Panc1 (cell line): ENCODE measurements at regions not wholly inside any gene's neighbourhood (a gene's known extent, or its start where the extent isn't known, plus 50 kb on each side); places are given as distances from the start of the nearest gene placed in this dataset.

Experiments used
- ATAC-seq: fragments of 200-7000 bp; cut with Tn5 transposase; 2 replicates; pipeline ENCODE4 v1.9.1; 2020; ENCODE audit warnings: mild to moderate bottlenecking, moderate library complexity
- BruUV-seq: library from RNA; stranded (reverse); fragments of 400-500 nt; replicated peaks from 2 replicates; lab custom pipeline; 2021; lab: Mats Ljungman, UMichigan
- CTCF ChIA-PET: fragments of 300-600 bp; sonication (Branson Sonifier 250); formaldehyde crosslinking; loops from one replicate; lab custom pipeline; 2022; ENCODE audit warnings: antibody characterized with exemption; lab: Charles Lee
- POLR2A ChIA-PET: fragments of 300-600 bp; sonication (Branson Sonifier 250); formaldehyde crosslinking; loops from one replicate; lab custom pipeline; 2022; ENCODE audit warnings: antibody characterized with exemption; lab: Charles Lee
- DNase-seq: peaks from one replicate; pipeline ENCODE4 v3.0.0-alpha.2; 2010; ENCODE audit warnings: low read depth, low spot score
- H3K27ac ChIP-seq: 2 replicates; pipeline ENCODE4 v1.5.1; 2011; ENCODE audit warnings: mild to moderate bottlenecking, low read length, inconsistent platforms
- H3K27me3 ChIP-seq: fragments of 200-500 bp; sonication (Bioruptor generic); 2 replicates; pipeline ENCODE4 v1.6.0; 2014; ENCODE audit warnings: low read length, inconsistent platforms; ENCODE audit not compliant: control insufficient read depth, insufficient read depth
- H3K36me3 ChIP-seq: fragments of 200-500 bp; sonication (Bioruptor generic); 2 replicates; pipeline ENCODE4 v1.5.1; 2014; ENCODE audit warnings: inconsistent platforms, mild to moderate bottlenecking, low read length, moderate library complexity; ENCODE audit not compliant: control insufficient read depth, insufficient read depth
- H3K4me1 ChIP-seq: 2 replicates; pipeline ENCODE4 v1.5.1; 2011; ENCODE audit warnings: inconsistent platforms, mild to moderate bottlenecking, low read length, moderate library complexity; ENCODE audit not compliant: control insufficient read depth, insufficient read depth
- H3K4me3 ChIP-seq, 2 experiments: 2 replicates each; pipeline ENCODE4 v1.5.1; 2011 to 2012; ENCODE audit warnings: low read depth in 2 of 2, low read length in 2 of 2, mild to moderate bottlenecking in 2 of 2, inconsistent platforms in 1 of 2, moderate library complexity in 1 of 2
- H3K9me3 ChIP-seq: fragments of 200-500 bp; sonication (Bioruptor generic); 2 replicates; pipeline ENCODE4 v1.5.1; 2014; ENCODE audit warnings: low read depth, mild to moderate bottlenecking, inconsistent platforms, low read length, moderate library complexity; ENCODE audit not compliant: control insufficient read depth, insufficient read depth
- CTCF ChIP-seq: fragments of 450-650 bp; IDR thresholded peaks from 2 replicates; pipeline ENCODE4 v1.5.1; 2017; ENCODE audit warnings: mild to moderate bottlenecking
- POLR2AphosphoS5 ChIP-seq: IDR thresholded peaks from 2 replicates; pipeline ENCODE4 v1.6.1; 2012; ENCODE audit warnings: mild to moderate bottlenecking, low read depth, low read length, moderate library complexity
- REST ChIP-seq, 2 experiments: IDR thresholded peaks; 2 replicates each; pipeline ENCODE4 v1.6.1; 2011 to 2012; ENCODE audit warnings: low read depth in 2 of 2, control low read depth in 1 of 2, low read length in 1 of 2, mild to moderate bottlenecking in 1 of 2, moderate library complexity in 1 of 2; ENCODE audit not compliant: insufficient read depth in 1 of 2
- SIN3A ChIP-seq: IDR thresholded peaks from 2 replicates; pipeline ENCODE4 v1.6.1; 2012; ENCODE audit warnings: low read depth, mild to moderate bottlenecking, low read length, moderate library complexity, borderline replicate concordance; ENCODE audit not compliant: insufficient read depth
- TCF7L2 ChIP-seq: IDR thresholded peaks from 2 replicates; pipeline ENCODE4 v1.6.1; 2011; ENCODE audit warnings: mild to moderate bottlenecking, low read depth, low read length, inconsistent platforms
- in situ Hi-C: cut with HindIII; loops from 2 replicates; pipeline ENCODE4 v1.10.0; 2016; ENCODE audit warnings: low sequenced_read_pairs, low pct_unique_long_range_greater_than_20kb
- intact Hi-C: fragments of 100-400 bp; cut with micrococcal nuclease; formaldehyde crosslinking; loops from one replicate; pipeline ENCODE4 v1.10.0; 2022; ENCODE audit not compliant: unreplicated experiment

GRCh38 chr7:68613897-68614296 lies 984.4 kb upstream of the AUTS2 start:
- Histone ChIP-seq H3K27me3 (no peaks in the 10 kb centered on the region), H3K4me3 (no peak overlapping the region), H3K36me3 (no peaks in the 10 kb centered on the region), H3K9me3 (no peaks in the 10 kb centered on the region), H3K27ac (no peak overlapping the region), H3K4me1 (no peaks in the 10 kb centered on the region)
- ATAC-seq (no peak), DNase-seq (no peak)
- in situ Hi-C loops (no loop called here), intact Hi-C loops (no loop called here)
- TF ChIP-seq SIN3A (no peak), POLR2AphosphoS5 (no peak), TCF7L2 (no peak), REST (IDR thresholded peaks at IDR 0.05; ENCODE audit: insufficient read depth in 1 of 2, low read depth in 2 of 2, low read length in 1 of 2) (no peak), CTCF (no peak)
- CTCF ChIA-PET = no interaction called here
- BruUV-seq = no TSS peak
- POLR2A ChIA-PET = no interaction called here

GRCh38 chr7:68619526-68619925 lies 978.7 kb upstream of the AUTS2 start:
- Histone ChIP-seq H3K27ac (no peak overlapping the region), H3K4me3 (no peak overlapping the region), H3K27me3 (no peaks in the 10 kb centered on the region), H3K4me1 (no peaks in the 10 kb centered on the region), H3K36me3 (no peaks in the 10 kb centered on the region), H3K9me3 (no peaks in the 10 kb centered on the region)
- DNase-seq (no peak), ATAC-seq (no peak)
- BruUV-seq = no TSS peak
- POLR2A ChIA-PET = no interaction called here
- intact Hi-C loops (no loop called here), in situ Hi-C loops (no loop called here)
- CTCF ChIA-PET = no interaction called here
- TF ChIP-seq POLR2AphosphoS5 (no peak), TCF7L2 (no peak), REST (IDR thresholded peaks at IDR 0.05; ENCODE audit: insufficient read depth in 1 of 2, low read depth in 2 of 2, low read length in 1 of 2) (no peak), SIN3A (no peak), CTCF (no peak)
